Panc1 (cell line): ENCODE measurements at regions not wholly inside any gene's neighbourhood (a gene's known extent, or its start where the extent isn't known, plus 50 kb on each side); places are given as distances from the start of the nearest gene placed in this dataset.

Experiments used
- POLR2AphosphoS5 ChIP-seq: IDR thresholded peaks from 2 replicates; pipeline ENCODE4 v1.6.1; 2012; ENCODE audit warnings: mild to moderate bottlenecking, low read depth, low read length, moderate library complexity
- TF ChIP-seq, protein P1 (sequence below): fragments of 450-650 bp; IDR thresholded peaks from 2 replicates; pipeline ENCODE4 v1.5.1; 2017; ENCODE audit warnings: mild to moderate bottlenecking
- TF ChIP-seq, protein P2 (sequence below), 2 experiments: IDR thresholded peaks; 2 replicates each; pipeline ENCODE4 v1.6.1; 2011 to 2012; ENCODE audit warnings: low read depth in 2 of 2, control low read depth in 1 of 2, low read length in 1 of 2, mild to moderate bottlenecking in 1 of 2, moderate library complexity in 1 of 2; ENCODE audit not compliant: insufficient read depth in 1 of 2

DNA sequence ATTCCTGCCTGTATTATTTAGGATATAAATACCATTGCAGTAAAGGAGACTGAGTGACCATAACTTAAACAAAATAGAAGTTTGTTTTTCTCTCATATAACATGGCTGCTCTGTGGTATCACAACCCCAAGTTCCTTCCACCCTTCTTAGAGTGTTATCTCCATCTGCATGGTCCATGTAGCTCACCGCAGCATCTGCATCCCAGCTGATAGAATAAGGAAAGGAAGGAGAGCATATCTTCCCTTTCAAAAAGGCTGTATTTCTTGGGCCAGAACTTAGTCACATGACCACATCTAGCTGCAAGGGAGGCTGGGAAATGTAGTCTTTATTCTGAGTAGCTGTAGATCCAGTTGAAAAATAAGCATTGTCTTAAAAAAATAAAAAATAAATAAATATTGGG is 184.8 kb upstream of the NUDT4 start:
- TF ChIP-seq, protein P1, sequence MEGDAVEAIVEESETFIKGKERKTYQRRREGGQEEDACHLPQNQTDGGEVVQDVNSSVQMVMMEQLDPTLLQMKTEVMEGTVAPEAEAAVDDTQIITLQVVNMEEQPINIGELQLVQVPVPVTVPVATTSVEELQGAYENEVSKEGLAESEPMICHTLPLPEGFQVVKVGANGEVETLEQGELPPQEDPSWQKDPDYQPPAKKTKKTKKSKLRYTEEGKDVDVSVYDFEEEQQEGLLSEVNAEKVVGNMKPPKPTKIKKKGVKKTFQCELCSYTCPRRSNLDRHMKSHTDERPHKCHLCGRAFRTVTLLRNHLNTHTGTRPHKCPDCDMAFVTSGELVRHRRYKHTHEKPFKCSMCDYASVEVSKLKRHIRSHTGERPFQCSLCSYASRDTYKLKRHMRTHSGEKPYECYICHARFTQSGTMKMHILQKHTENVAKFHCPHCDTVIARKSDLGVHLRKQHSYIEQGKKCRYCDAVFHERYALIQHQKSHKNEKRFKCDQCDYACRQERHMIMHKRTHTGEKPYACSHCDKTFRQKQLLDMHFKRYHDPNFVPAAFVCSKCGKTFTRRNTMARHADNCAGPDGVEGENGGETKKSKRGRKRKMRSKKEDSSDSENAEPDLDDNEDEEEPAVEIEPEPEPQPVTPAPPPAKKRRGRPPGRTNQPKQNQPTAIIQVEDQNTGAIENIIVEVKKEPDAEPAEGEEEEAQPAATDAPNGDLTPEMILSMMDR = no peak
- TF ChIP-seq, protein P2, sequence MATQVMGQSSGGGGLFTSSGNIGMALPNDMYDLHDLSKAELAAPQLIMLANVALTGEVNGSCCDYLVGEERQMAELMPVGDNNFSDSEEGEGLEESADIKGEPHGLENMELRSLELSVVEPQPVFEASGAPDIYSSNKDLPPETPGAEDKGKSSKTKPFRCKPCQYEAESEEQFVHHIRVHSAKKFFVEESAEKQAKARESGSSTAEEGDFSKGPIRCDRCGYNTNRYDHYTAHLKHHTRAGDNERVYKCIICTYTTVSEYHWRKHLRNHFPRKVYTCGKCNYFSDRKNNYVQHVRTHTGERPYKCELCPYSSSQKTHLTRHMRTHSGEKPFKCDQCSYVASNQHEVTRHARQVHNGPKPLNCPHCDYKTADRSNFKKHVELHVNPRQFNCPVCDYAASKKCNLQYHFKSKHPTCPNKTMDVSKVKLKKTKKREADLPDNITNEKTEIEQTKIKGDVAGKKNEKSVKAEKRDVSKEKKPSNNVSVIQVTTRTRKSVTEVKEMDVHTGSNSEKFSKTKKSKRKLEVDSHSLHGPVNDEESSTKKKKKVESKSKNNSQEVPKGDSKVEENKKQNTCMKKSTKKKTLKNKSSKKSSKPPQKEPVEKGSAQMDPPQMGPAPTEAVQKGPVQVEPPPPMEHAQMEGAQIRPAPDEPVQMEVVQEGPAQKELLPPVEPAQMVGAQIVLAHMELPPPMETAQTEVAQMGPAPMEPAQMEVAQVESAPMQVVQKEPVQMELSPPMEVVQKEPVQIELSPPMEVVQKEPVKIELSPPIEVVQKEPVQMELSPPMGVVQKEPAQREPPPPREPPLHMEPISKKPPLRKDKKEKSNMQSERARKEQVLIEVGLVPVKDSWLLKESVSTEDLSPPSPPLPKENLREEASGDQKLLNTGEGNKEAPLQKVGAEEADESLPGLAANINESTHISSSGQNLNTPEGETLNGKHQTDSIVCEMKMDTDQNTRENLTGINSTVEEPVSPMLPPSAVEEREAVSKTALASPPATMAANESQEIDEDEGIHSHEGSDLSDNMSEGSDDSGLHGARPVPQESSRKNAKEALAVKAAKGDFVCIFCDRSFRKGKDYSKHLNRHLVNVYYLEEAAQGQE (IDR thresholded peaks at IDR 0.05; ENCODE audit: insufficient read depth in 1 of 2, low read depth in 2 of 2, low read length in 1 of 2) = no peak
- TF ChIP-seq POLR2AphosphoS5 = no peak
